ENCODE measurements at regions not wholly inside any gene's neighbourhood (a gene's known extent, or its start where the extent isn't known, plus 50 kb on each side); places are given as distances from the start of the nearest gene placed in this dataset.
"Not testable (repeated sequence)": the region's sequence is repeated elsewhere in the genome, so short reads cannot be mapped to it uniquely, and the experiment has no call there.

GRCh38 chr1:146826957-146827356 is 111.2 kb upstream of the NBPF12 start:
- TF ChIP-seq CTCF (IDR thresholded peaks at IDR 0.05; ENCODE audit: insufficient read depth, low read length, poor library complexity, severe bottlenecking); EZH2phosphoT487 (conservative IDR thresholded peaks at IDR 0.05; ENCODE audit: low read length): not testable (repeated sequence)

All from SU-DHL-6 (cell line).